Cardiac muscle cell (in vitro differentiated cells and primary cell): ENCODE measurements at regions not wholly inside any gene's neighbourhood (a gene's known extent, or its start where the extent isn't known, plus 50 kb on each side); places are given as distances from the start of the nearest gene placed in this dataset.

Experiments
- DNase-seq, 2 donors: peaks; one replicate each; pipeline versions ENCODE4 v3.0.0 to v3.0.0-alpha.2; 2010 to 2017; ENCODE audit warnings: low read depth in 1 of 2, low spot score in 1 of 2
- H3K27ac ChIP-seq: fragments of 200-600 bp; sonication (generic); 2 replicates; pipeline ENCODE4 v1.5.1; 2016
- H3K27me3 ChIP-seq: fragments of 200-600 bp; sonication (generic); 2 replicates; pipeline ENCODE4 v1.6.0; 2016; ENCODE audit warnings: control low read depth
- H3K36me3 ChIP-seq: fragments of 200-600 bp; sonication (generic); 2 replicates; pipeline ENCODE4 v1.5.1; 2016; ENCODE audit warnings: control low read depth
- H3K4me1 ChIP-seq: fragments of 200-600 bp; sonication (generic); 2 replicates; pipeline ENCODE4 v1.8.1; 2017; ENCODE audit warnings: low read depth, mild to moderate bottlenecking, mixed run types
- H3K4me3 ChIP-seq: fragments of 200-600 bp; sonication (generic); 2 replicates; pipeline ENCODE4 v1.5.1; 2016; ENCODE audit warnings: mild to moderate bottlenecking
- H3K9me3 ChIP-seq: fragments of 200-600 bp; sonication (generic); 2 replicates; pipeline ENCODE4 v1.5.1; 2017; ENCODE audit warnings: low read depth, mild to moderate bottlenecking, control low read depth
- TF ChIP-seq, protein P1 (sequence below): IDR thresholded peaks from 2 replicates; pipeline ENCODE4 v1.5.1; 2012; ENCODE audit warnings: low read depth, mild to moderate bottlenecking, low read length

DNA sequence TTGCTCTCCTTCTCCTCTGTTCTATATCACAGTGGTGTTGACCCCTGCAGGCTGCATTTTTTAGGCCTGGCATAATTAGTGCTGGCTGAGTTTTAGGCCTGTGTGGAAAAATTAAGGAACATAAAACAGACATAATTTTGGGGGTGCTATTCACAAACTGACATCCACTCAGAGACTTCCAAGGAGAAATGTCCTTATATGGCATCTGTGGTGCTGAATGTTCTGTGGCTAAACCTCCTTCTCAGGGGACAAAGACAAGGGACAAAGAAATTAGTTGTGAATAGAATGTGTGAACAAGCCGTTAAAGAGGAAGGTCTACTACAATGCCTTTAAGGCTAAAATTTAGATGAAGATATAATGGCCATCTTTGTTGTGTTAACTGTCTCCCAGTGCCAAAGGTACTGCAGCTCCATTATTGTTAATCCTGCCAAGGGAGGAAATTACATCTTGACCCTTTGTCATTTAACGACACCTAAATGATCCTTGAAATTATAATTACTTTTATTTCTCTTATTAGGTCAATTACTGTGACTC lies 870.0 kb upstream of the CHAC2 start:
- Histone ChIP-seq H3K36me3 (no peaks in the 10 kb centered on the region), H3K27me3 (no peaks in the 10 kb centered on the region), H3K4me1 (no peaks in the 10 kb centered on the region), H3K4me3 (no peak overlapping the region), H3K9me3 (no peaks in the 10 kb centered on the region), H3K27ac (no peak overlapping the region)
- DNase-seq: no peak
- TF ChIP-seq, protein P1, sequence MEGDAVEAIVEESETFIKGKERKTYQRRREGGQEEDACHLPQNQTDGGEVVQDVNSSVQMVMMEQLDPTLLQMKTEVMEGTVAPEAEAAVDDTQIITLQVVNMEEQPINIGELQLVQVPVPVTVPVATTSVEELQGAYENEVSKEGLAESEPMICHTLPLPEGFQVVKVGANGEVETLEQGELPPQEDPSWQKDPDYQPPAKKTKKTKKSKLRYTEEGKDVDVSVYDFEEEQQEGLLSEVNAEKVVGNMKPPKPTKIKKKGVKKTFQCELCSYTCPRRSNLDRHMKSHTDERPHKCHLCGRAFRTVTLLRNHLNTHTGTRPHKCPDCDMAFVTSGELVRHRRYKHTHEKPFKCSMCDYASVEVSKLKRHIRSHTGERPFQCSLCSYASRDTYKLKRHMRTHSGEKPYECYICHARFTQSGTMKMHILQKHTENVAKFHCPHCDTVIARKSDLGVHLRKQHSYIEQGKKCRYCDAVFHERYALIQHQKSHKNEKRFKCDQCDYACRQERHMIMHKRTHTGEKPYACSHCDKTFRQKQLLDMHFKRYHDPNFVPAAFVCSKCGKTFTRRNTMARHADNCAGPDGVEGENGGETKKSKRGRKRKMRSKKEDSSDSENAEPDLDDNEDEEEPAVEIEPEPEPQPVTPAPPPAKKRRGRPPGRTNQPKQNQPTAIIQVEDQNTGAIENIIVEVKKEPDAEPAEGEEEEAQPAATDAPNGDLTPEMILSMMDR: no peak

DNA sequence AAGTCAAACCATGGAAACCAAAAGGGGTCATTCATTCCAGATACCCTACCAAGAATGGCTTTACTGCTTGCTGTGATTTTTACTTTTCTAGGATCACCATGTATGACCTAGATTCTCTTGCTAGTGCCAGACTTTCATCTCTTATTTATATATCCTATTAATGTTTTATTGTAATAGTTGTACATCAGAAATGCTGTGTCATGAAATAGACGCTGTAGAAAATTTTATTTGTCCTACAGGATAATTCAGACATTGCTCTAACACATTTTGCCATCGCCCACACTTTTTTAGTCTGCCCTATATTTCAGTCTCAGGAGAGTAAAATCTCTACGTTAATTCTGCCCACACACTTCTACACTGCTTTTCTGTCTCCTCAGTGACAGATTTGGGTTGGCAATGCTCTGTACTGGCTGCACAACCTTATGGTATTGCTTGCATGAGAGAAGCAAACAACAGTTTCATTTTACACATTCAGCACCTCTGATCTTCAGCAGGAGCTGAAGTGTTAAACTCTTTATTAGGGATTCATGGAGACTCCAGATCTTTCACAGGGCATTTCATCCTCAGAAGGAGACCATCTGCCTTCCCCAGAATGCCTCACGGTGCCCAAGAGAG lies 871.8 kb upstream of the CHAC2 start:
- no peaks in the 10 kb centered on the region for H3K4me1 ChIP-seq
- TF ChIP-seq, protein P1: no peak
- H3K9me3 ChIP-seq: no peaks in the 10 kb centered on the region
- no peak overlapping the region for H3K4me3 ChIP-seq
- H3K27ac ChIP-seq: no peak overlapping the region
- no peaks in the 10 kb centered on the region for H3K36me3 ChIP-seq
- DNase-seq: no peak
- H3K27me3 ChIP-seq: no peaks in the 10 kb centered on the region

DNA sequence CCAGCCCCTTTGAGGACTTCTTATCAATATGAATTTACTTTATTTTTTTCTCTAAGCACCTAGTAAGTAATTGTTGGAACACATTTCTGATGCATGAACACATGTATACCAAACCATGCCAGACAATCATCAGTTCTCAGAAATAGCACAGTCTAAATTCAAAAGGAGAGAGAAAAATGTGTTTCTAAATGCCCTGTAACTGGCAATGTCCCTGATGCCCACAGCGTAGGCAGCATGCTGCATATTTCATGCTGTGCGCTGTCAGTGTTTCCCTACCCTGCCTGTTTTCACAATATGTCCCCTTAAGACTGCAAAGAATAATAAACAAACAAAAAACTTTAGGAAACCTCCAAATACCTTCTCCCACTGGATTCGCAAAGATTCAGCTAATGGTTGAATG lies 881.0 kb upstream of the CHAC2 start:
- Histone ChIP-seq H3K9me3 (no peaks in the 10 kb centered on the region), H3K27ac (no peak overlapping the region), H3K36me3 (no peaks in the 10 kb centered on the region), H3K4me1 (no peaks in the 10 kb centered on the region), H3K4me3 (no peak overlapping the region), H3K27me3 (no peaks in the 10 kb centered on the region)
- TF ChIP-seq, protein P1: no peak
- no peak for DNase-seq

DNA sequence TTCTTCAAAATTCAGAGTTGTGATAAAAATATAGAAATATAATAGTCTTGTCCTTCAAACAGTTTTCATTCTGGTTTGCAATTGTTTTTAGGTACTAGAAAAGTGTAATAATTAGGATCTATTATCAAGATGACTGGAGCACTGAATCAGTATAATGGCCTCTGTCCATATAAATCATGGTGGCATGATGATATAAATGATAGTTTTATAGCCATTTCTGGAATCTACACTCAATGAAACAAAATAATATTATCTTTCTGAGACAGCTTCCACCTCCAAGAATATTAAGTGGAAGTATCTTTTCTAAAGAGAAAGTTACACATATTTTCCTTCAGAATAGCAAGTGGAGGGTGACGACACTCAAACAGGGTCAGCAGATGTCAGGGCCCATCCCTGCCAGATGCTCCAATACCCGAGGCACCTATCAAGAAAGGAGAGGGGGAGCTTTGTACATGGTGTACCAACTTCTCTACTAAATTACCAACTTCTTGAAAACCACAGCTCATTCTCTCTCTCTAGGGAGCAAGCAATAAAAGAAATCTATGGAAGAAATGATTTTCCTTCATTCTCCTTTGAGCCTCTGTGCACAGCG lies 882.7 kb upstream of the CHAC2 start:
- H3K36me3 ChIP-seq: no peaks in the 10 kb centered on the region
- no peaks in the 10 kb centered on the region for H3K4me1 ChIP-seq
- no peak overlapping the region for H3K27ac ChIP-seq
- DNase-seq: no peak
- TF ChIP-seq, protein P1: no peak
- no peaks in the 10 kb centered on the region for H3K9me3 ChIP-seq
- H3K4me3 ChIP-seq: no peak overlapping the region
- no peaks in the 10 kb centered on the region for H3K27me3 ChIP-seq

DNA sequence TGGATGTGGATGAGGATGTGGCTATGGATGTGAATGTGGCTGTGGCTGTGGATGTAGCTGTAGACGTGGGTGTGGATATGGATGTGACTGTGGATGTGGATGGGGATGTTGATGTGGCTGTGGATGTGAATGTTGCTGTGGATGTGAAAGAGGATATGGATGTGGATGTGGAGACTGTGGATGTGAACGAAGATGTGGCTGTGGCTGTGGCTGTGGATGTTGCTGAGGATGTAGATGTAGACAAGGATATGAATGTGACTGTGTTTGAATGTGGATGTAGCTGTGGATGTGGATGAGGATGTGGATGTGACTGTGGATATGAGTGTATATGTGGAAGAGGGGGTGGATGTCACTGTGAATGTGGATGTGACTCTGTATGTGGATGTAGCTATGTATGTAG lies 884.6 kb upstream of the CHAC2 start:
- Histone ChIP-seq H3K27ac (no peak overlapping the region), H3K27me3 (no peaks in the 10 kb centered on the region), H3K4me1 (no peaks in the 10 kb centered on the region), H3K36me3 (no peaks in the 10 kb centered on the region), H3K4me3 (no peak overlapping the region), H3K9me3 (no peaks in the 10 kb centered on the region)
- no peak for DNase-seq
- TF ChIP-seq, protein P1: no peak
